GM19395 (cell line): ENCODE measurements at regions not wholly inside any gene's neighbourhood (a gene's known extent, or its start where the extent isn't known, plus 50 kb on each side); places are given as distances from the start of the nearest gene placed in this dataset.
"Not testable (repeated sequence)": the region's sequence is repeated elsewhere in the genome, so short reads cannot be mapped to it uniquely, and the experiment has no call there.

Experiments
- ATAC-seq: cut with Tn5 transposase; IDR thresholded peaks from one replicate; pipeline ENCODE4 v1.9.1; 2021; ENCODE audit warnings: mild to moderate bottlenecking, moderate library complexity; ENCODE audit not compliant: unreplicated experiment

- no peak for ATAC-seq
Observed at GRCh38 chr5:106303911-106304310, 1366.8 kb downstream of the EFNA5 start.

GRCh38 chr5:106292654-106293053 lies 1378.1 kb downstream of the EFNA5 start:
- no peak for ATAC-seq

GRCh38 chr5:106290841-106291240 lies 1379.9 kb downstream of the EFNA5 start:
- ATAC-seq: no peak

GRCh38 chr5:106288979-106289378 lies 1381.8 kb downstream of the EFNA5 start:
- ATAC-seq: no peak

GRCh38 chr5:106277540-106278096 lies 1393.1 kb downstream of the EFNA5 start:
- ATAC-seq: no peak

GRCh38 chr5:106269252-106269843 lies 1401.4 kb downstream of the EFNA5 start:
- ATAC-seq: no peak

- no peak for ATAC-seq
Observed at GRCh38 chr5:106267256-106267655, 1403.5 kb downstream of the EFNA5 start.

GRCh38 chr5:106262395-106262794 lies 1408.3 kb downstream of the EFNA5 start:
- no peak for ATAC-seq

- ATAC-seq: not testable (repeated sequence)
Observed at GRCh38 chr5:106259431-106260090, 1411.2 kb downstream of the EFNA5 start.

- no peak for ATAC-seq
Observed at GRCh38 chr5:106258591-106259125, 1412.1 kb downstream of the EFNA5 start.

GRCh38 chr5:106254784-106255183 lies 1416.0 kb downstream of the EFNA5 start:
- no peak for ATAC-seq

GRCh38 chr5:106246044-106246745 lies 1424.5 kb downstream of the EFNA5 start:
- ATAC-seq: not testable (repeated sequence)

- no peak for ATAC-seq
Observed at GRCh38 chr5:106241409-106241808, 1429.3 kb downstream of the EFNA5 start.

- ATAC-seq: no peak
Observed at GRCh38 chr5:106205916-106206571, 1464.7 kb downstream of the EFNA5 start.

- no peak for ATAC-seq
Observed at GRCh38 chr5:106202035-106202434, 1468.7 kb downstream of the EFNA5 start.

GRCh38 chr5:106200971-106201370 lies 1469.8 kb downstream of the EFNA5 start:
- ATAC-seq: no peak

GRCh38 chr5:106195679-106196474 lies 1474.9 kb downstream of the EFNA5 start:
- no peak for ATAC-seq

GRCh38 chr5:106189121-106189809 lies 1481.5 kb downstream of the EFNA5 start:
- no peak for ATAC-seq

- no peak for ATAC-seq
Observed at GRCh38 chr5:106185661-106186081, 1485.1 kb downstream of the EFNA5 start.

GRCh38 chr5:106174903-106175302 lies 1495.8 kb downstream of the EFNA5 start:
- no peak for ATAC-seq
